GM19455 (cell line): ENCODE measurements at regions not wholly inside any gene's neighbourhood (a gene's known extent, or its start where the extent isn't known, plus 50 kb on each side); places are given as distances from the start of the nearest gene placed in this dataset.

Experiments
- ATAC-seq: cut with Tn5 transposase; IDR thresholded peaks from one replicate; pipeline ENCODE4 v1.9.1; 2021; ENCODE audit not compliant: unreplicated experiment

GRCh38 chr13:44271031-44271455 lies 102.6 kb upstream of the SERP2 start:
- no peak for ATAC-seq

GRCh38 chr13:44271473-44271872 lies 102.2 kb upstream of the SERP2 start:
- ATAC-seq = no peak

- no peak for ATAC-seq
Observed at GRCh38 chr13:44271915-44272341, 101.7 kb upstream of the SERP2 start.

- no peak for ATAC-seq
Observed at GRCh38 chr13:44272692-44273091, 100.9 kb upstream of the SERP2 start.

- no peak for ATAC-seq
Observed at GRCh38 chr13:44273216-44273615, 100.4 kb upstream of the SERP2 start.

- peak; percentile 92 for ATAC-seq
Observed at GRCh38 chr13:44273991-44274770, 99.4 kb upstream of the SERP2 start.

- no peak for ATAC-seq
Observed at GRCh38 chr13:44274771-44275205, 98.8 kb upstream of the SERP2 start.

- ATAC-seq = no peak
Observed at GRCh38 chr13:44275381-44275780, 98.2 kb upstream of the SERP2 start.

GRCh38 chr13:44276061-44276460 lies 97.6 kb upstream of the SERP2 start:
- no peak for ATAC-seq

GRCh38 chr13:44277459-44277858 lies 96.2 kb upstream of the SERP2 start:
- no peak for ATAC-seq

- ATAC-seq = no peak
Observed at GRCh38 chr13:44278166-44278565, 95.5 kb upstream of the SERP2 start.

GRCh38 chr13:44280456-44280855 lies 93.2 kb upstream of the SERP2 start:
- no peak for ATAC-seq

- ATAC-seq = no peak
Observed at GRCh38 chr13:44281252-44282000, 92.2 kb upstream of the SERP2 start.

GRCh38 chr13:44283600-44283999 lies 90.0 kb upstream of the SERP2 start:
- ATAC-seq = no peak

GRCh38 chr13:44287958-44288357 lies 85.7 kb upstream of the SERP2 start:
- no peak for ATAC-seq

- no peak for ATAC-seq
Observed at GRCh38 chr13:44292545-44292944, 81.1 kb upstream of the SERP2 start.

- ATAC-seq = no peak
Observed at GRCh38 chr13:44293374-44293773, 80.2 kb upstream of the SERP2 start.

GRCh38 chr13:44293908-44294735 lies 79.5 kb upstream of the SERP2 start:
- ATAC-seq = no peak

GRCh38 chr13:44294876-44295275 lies 78.7 kb upstream of the SERP2 start:
- no peak for ATAC-seq

GRCh38 chr13:44296856-44297255 lies 76.8 kb upstream of the SERP2 start:
- no peak for ATAC-seq

- no peak for ATAC-seq
Observed at GRCh38 chr13:44298314-44298713, 75.3 kb upstream of the SERP2 start.
